CD4-positive, CD25-positive, alpha-beta regulatory T cell (primary cell): ENCODE measurements at regions not wholly inside any gene's neighbourhood (a gene's known extent, or its start where the extent isn't known, plus 50 kb on each side); places are given as distances from the start of the nearest gene placed in this dataset.

Experiments
- ATAC-seq, 2 donors: fragments of 150-1000 bp; cut with Tn5 transposase; one replicate each; pipeline ENCODE4 v1.10.0; 2021; ENCODE audit warnings: low read depth in 2 of 2, moderate number of reproducible peaks in 2 of 2, moderate library complexity in 1 of 2
- DNase-seq, 3 donors: peaks; one replicate each; pipeline versions ENCODE4 v3.0.0 to v3.0.0-alpha.2; 2012 to 2022; ENCODE audit warnings: mixed read lengths in 1 of 3
- H3K27ac ChIP-seq: one replicate; pipeline ENCODE4 v1.7.0; 2013; ENCODE audit warnings: mild to moderate bottlenecking, low read length; ENCODE audit not compliant: insufficient read depth, poor library complexity, severe bottlenecking
- H3K27me3 ChIP-seq: one replicate; pipeline ENCODE4 v1.7.0; 2013; ENCODE audit warnings: low read length; ENCODE audit not compliant: control insufficient read depth, insufficient read depth
- H3K36me3 ChIP-seq: one replicate; pipeline ENCODE4 v1.7.0; 2013; ENCODE audit warnings: mild to moderate bottlenecking, low read length, moderate library complexity; ENCODE audit not compliant: control insufficient read depth, insufficient read depth
- H3K4me1 ChIP-seq: 2 replicates; pipeline ENCODE4 v1.7.0; 2013; ENCODE audit warnings: mild to moderate bottlenecking, low read length; ENCODE audit not compliant: insufficient read depth, control insufficient read depth, poor library complexity, severe bottlenecking
- H3K4me3 ChIP-seq: one replicate; pipeline ENCODE4 v1.7.0; 2013; ENCODE audit warnings: low read depth, mild to moderate bottlenecking, low read length, moderate library complexity
- H3K9me3 ChIP-seq, 2 experiments: 1 replicate in 1 of 2; 2 replicates in 1 of 2; pipeline ENCODE4 v1.7.0; 2013; ENCODE audit warnings: low read length in 2 of 2, mild to moderate bottlenecking in 1 of 2, moderate library complexity in 1 of 2; ENCODE audit not compliant: control insufficient read depth in 2 of 2
- H3K27ac Mint-ChIP-seq, 3 donors: one replicate each; pipeline ENCODE4 v1.8.0; 2020 to 2022; ENCODE audit warnings: mild to moderate bottlenecking in 3 of 3, mixed read lengths in 3 of 3, moderate library complexity in 2 of 3
- H3K27me3 Mint-ChIP-seq: one replicate; pipeline ENCODE4 v1.8.0; 2022; ENCODE audit warnings: mild to moderate bottlenecking, mixed read lengths
- H3K36me3 Mint-ChIP-seq: one replicate; pipeline ENCODE4 v1.8.0; 2020; ENCODE audit warnings: mixed read lengths
- H3K4me1 Mint-ChIP-seq, 4 donors: one replicate each; pipeline ENCODE4 v1.8.0; 2020 to 2022; ENCODE audit warnings: mixed read lengths in 4 of 4, mild to moderate bottlenecking in 1 of 4
- H3K4me3 Mint-ChIP-seq, 4 donors: one replicate each; pipeline ENCODE4 v1.8.0; 2020 to 2022; ENCODE audit warnings: mild to moderate bottlenecking in 4 of 4, mixed read lengths in 4 of 4, moderate library complexity in 3 of 4
- H3K9me3 Mint-ChIP-seq, 7 donors: one replicate each; pipeline ENCODE4 v1.8.0; 2020 to 2022; ENCODE audit warnings: mixed read lengths in 7 of 7, mild to moderate bottlenecking in 3 of 7, moderate library complexity in 2 of 7

GRCh38 chr18:60445341-60445740 lies 72.8 kb upstream of the MC4R start:
- Mint-ChIP-seq H3K4me1 (no peaks in the 10 kb centered on the region), H3K27me3 (no peaks in the 10 kb centered on the region), H3K27ac (no peak overlapping the region), H3K4me3 (no peak overlapping the region), H3K9me3 (peaks cover 0 to 13% (median 7%) of the 10 kb centered on the region in 7 donors), H3K36me3 (no peaks in the 10 kb centered on the region)
- Histone ChIP-seq H3K4me1 (no peaks in the 10 kb centered on the region), H3K4me3 (no peak overlapping the region), H3K27me3 (no peaks in the 10 kb centered on the region), H3K27ac (no peak overlapping the region), H3K36me3 (no peaks in the 10 kb centered on the region), H3K9me3 (no peaks in the 10 kb centered on the region)
- DNase-seq: no peak
- no peak for ATAC-seq

- no peak for DNase-seq
- H3K36me3 Mint-ChIP-seq: no peaks in the 10 kb centered on the region
- H3K9me3 ChIP-seq: no peaks in the 10 kb centered on the region
- no peaks in the 10 kb centered on the region for H3K4me1 Mint-ChIP-seq
- no peak overlapping the region for H3K27ac ChIP-seq
- H3K9me3 Mint-ChIP-seq: peaks cover 0 to 13% (median 7%) of the 10 kb centered on the region in 7 donors
- H3K4me3 Mint-ChIP-seq: no peak overlapping the region
- H3K27ac Mint-ChIP-seq: no peak overlapping the region
- no peaks in the 10 kb centered on the region for H3K27me3 Mint-ChIP-seq
- no peak for ATAC-seq
- H3K4me3 ChIP-seq: no peak overlapping the region
- H3K27me3 ChIP-seq: no peaks in the 10 kb centered on the region
- no peaks in the 10 kb centered on the region for H3K4me1 ChIP-seq
- no peaks in the 10 kb centered on the region for H3K36me3 ChIP-seq
Measured at GRCh38 chr18:60446821-60447220, 74.2 kb upstream of the MC4R start.

GRCh38 chr18:60448487-60449267 lies 76.1 kb upstream of the MC4R start:
- no peak overlapping the region for H3K4me3 ChIP-seq
- Mint-ChIP-seq H3K27me3 (no peaks in the 10 kb centered on the region), H3K9me3 (peaks cover 0 to 13% (median 3%) of the 10 kb centered on the region in 7 donors), H3K27ac (no peak overlapping the region), H3K4me3 (peak overlapping the region in 1 of 4 donors; percentile 12), H3K36me3 (no peaks in the 10 kb centered on the region), H3K4me1 (no peaks in the 10 kb centered on the region)
- no peaks in the 10 kb centered on the region for H3K36me3 ChIP-seq
- no peak for DNase-seq
- H3K27me3 ChIP-seq: no peaks in the 10 kb centered on the region
- ATAC-seq: no peak
- H3K27ac ChIP-seq: no peak overlapping the region
- H3K4me1 ChIP-seq: no peaks in the 10 kb centered on the region
- no peaks in the 10 kb centered on the region for H3K9me3 ChIP-seq

- H3K27ac Mint-ChIP-seq: no peak overlapping the region
- H3K9me3 Mint-ChIP-seq: peaks cover 0 to 18% (median 4%) of the 10 kb centered on the region in 7 donors
- ATAC-seq (no peak), DNase-seq (no peak)
- no peaks in the 10 kb centered on the region for H3K27me3 Mint-ChIP-seq
- no peak overlapping the region for H3K4me3 Mint-ChIP-seq
- no peaks in the 10 kb centered on the region for H3K36me3 Mint-ChIP-seq
- Histone ChIP-seq H3K36me3 (no peaks in the 10 kb centered on the region), H3K27ac (no peak overlapping the region), H3K27me3 (no peaks in the 10 kb centered on the region), H3K4me1 (no peaks in the 10 kb centered on the region), H3K9me3 (no peaks in the 10 kb centered on the region), H3K4me3 (no peak overlapping the region)
- H3K4me1 Mint-ChIP-seq: no peaks in the 10 kb centered on the region
Measured at GRCh38 chr18:60452421-60452820, 79.8 kb upstream of the MC4R start.

GRCh38 chr18:60466677-60467076 lies 94.1 kb upstream of the MC4R start:
- ATAC-seq: no peak
- Histone ChIP-seq H3K27ac (no peak overlapping the region), H3K36me3 (no peaks in the 10 kb centered on the region), H3K4me1 (no peaks in the 10 kb centered on the region), H3K27me3 (no peaks in the 10 kb centered on the region), H3K4me3 (no peak overlapping the region), H3K9me3 (no peaks in the 10 kb centered on the region)
- Mint-ChIP-seq H3K4me3 (no peak overlapping the region), H3K36me3 (no peaks in the 10 kb centered on the region), H3K9me3 (peaks cover 0 to 2% (median 0%) of the 10 kb centered on the region in 7 donors), H3K4me1 (no peaks in the 10 kb centered on the region), H3K27me3 (no peaks in the 10 kb centered on the region), H3K27ac (no peak overlapping the region)
- DNase-seq: no peak

GRCh38 chr18:60469387-60470100 lies 97.0 kb upstream of the MC4R start:
- H3K27me3 Mint-ChIP-seq: no peaks in the 10 kb centered on the region
- DNase-seq (no peak), ATAC-seq (no peak)
- H3K36me3 ChIP-seq: no peaks in the 10 kb centered on the region
- no peaks in the 10 kb centered on the region for H3K4me1 Mint-ChIP-seq
- H3K4me1 ChIP-seq: no peaks in the 10 kb centered on the region
- no peak overlapping the region for H3K27ac Mint-ChIP-seq
- H3K4me3 ChIP-seq: no peak overlapping the region
- H3K9me3 ChIP-seq: no peaks in the 10 kb centered on the region
- H3K36me3 Mint-ChIP-seq: no peaks in the 10 kb centered on the region
- H3K27ac ChIP-seq: no peak overlapping the region
- H3K4me3 Mint-ChIP-seq: no peak overlapping the region
- no peaks in the 10 kb centered on the region for H3K27me3 ChIP-seq
- H3K9me3 Mint-ChIP-seq: peaks cover 0 to 4% (median 0%) of the 10 kb centered on the region in 7 donors

- Mint-ChIP-seq H3K27me3 (no peaks in the 10 kb centered on the region), H3K9me3 (peaks cover 0 to 6% (median 0%) of the 10 kb centered on the region in 7 donors), H3K4me1 (no peaks in the 10 kb centered on the region), H3K4me3 (no peak overlapping the region), H3K27ac (no peak overlapping the region), H3K36me3 (no peaks in the 10 kb centered on the region)
- no peaks in the 10 kb centered on the region for H3K9me3 ChIP-seq
- H3K4me3 ChIP-seq: no peak overlapping the region
- no peaks in the 10 kb centered on the region for H3K4me1 ChIP-seq
- H3K27me3 ChIP-seq: no peaks in the 10 kb centered on the region
- H3K27ac ChIP-seq: no peak overlapping the region
- no peak for DNase-seq
- no peaks in the 10 kb centered on the region for H3K36me3 ChIP-seq
- ATAC-seq: no peak
Measured at GRCh38 chr18:60471652-60472051, 99.1 kb upstream of the MC4R start.

GRCh38 chr18:60485201-60485600 lies 112.6 kb upstream of the MC4R start:
- Mint-ChIP-seq H3K4me1 (no peaks in the 10 kb centered on the region), H3K27ac (no peak overlapping the region), H3K9me3 (peaks cover 0 to 18% (median 1%) of the 10 kb centered on the region in 7 donors), H3K27me3 (no peaks in the 10 kb centered on the region), H3K36me3 (no peaks in the 10 kb centered on the region), H3K4me3 (no peak overlapping the region)
- DNase-seq (no peak), ATAC-seq (no peak)
- Histone ChIP-seq H3K4me1 (no peaks in the 10 kb centered on the region), H3K27ac (no peak overlapping the region), H3K9me3 (no peaks in the 10 kb centered on the region), H3K4me3 (no peak overlapping the region), H3K36me3 (no peaks in the 10 kb centered on the region), H3K27me3 (no peaks in the 10 kb centered on the region)
